ENCODE measurements at regions not wholly inside any gene's neighbourhood (a gene's known extent, or its start where the extent isn't known, plus 50 kb on each side); places are given as distances from the start of the nearest gene placed in this dataset.

- no peak for TF ChIP-seq CTCF (IDR thresholded peaks at IDR 0.05)
- TF ChIP-seq POLR2A (IDR thresholded peaks at IDR 0.05): no peak
- no peak for TF ChIP-seq POLR2AphosphoS5 (IDR thresholded peaks at IDR 0.05; ENCODE audit: insufficient read depth in 1 of 2, low read depth in 1 of 2)
Measured at GRCh38 chr4:3615386-3616286, 83.4 kb upstream of the LRPAP1 start.
